Cerebellar cortex (tissue), 1 donor: ENCODE measurements at regions not wholly inside any gene's neighbourhood (a gene's known extent, or its start where the extent isn't known, plus 50 kb on each side); places are given as distances from the start of the nearest gene placed in this dataset.
"Not testable (repeated sequence)": the region's sequence is repeated elsewhere in the genome, so short reads cannot be mapped to it uniquely, and the experiment has no call there.

Experiments used
- DNase-seq: peaks from one replicate; pipeline ENCODE4 v3.0.0-alpha.2; 2015; ENCODE audit warnings: low spot score

DNA sequence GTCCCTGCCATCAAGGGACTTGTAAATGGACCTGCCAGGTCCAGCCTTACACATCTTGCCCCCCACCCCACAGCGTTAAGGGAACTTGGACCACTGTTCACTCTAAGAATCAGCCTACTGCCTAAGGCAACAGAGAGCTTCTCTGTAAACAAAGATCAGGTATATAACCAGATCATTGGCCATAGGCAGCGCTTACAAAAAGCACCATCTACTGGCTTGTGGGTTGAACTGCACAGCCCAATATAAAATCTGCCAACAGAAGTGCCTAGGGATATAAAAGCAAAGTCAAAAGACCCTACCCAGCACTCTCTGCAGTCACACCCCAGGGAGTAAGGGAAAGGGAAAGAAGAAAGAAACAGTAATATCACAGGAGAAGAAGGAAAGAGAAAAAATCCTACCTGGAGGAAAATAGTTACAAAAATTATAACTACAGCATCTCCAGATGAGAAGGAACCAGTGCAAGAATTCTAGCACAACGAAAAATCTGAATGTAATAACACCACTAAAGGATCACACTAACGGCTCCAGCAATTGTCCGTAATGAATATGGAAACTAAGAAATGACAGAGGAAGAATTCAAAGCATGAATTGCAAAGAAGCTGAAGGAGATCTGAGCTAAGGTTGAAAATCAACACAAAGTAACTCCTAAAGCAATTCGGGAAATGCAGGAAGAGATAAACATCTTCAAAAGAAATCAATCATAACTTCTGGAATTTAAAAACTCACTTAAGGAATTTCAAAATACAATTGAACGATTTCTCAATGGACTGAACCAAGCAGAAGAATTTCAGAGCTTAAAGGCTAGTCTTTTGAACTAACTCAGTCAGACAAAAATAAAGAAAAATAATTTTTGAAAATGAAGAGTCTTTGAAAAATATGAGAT, 95.2 kb upstream of the PCED1B start:
- DNase-seq, result peak; percentile 30

DNA sequence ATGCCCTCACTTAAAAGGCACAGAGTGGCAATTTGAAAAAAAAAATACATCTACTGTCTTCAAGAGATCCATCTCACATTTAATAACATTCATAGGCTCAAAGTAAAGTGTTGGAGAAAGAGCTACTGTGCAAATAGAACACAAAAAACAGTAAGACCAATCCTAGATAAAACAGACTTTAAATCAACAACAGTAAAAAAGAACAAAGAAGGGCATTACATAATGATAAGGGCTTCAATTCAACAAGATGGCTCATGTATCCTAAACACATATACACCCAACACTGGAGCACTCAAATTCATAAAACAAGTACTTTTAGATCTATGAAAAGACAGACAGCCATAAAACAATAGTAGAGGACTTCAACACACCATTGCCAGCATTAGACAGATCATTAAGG, 93.6 kb upstream of the PCED1B start:
- DNase-seq, result no peak

DNA sequence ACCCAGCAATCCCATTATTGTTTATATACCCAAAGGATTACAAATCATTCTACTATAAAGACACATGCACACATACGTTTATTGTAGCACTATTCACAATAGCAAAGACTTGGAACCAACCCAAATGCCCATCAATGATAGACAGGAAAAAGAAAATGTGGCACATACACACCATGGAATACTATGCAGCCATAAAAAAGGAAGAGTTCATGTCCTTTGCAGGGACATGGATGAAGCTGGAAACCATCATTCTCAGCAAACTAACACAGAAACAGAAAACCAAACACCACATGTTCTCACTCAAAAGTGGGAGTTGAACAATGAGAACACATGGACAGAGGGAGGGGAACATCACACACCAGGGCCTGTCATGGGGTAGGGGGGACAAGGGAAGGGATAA, 91.3 kb upstream of the PCED1B start:
- DNase-seq, result not testable (repeated sequence)

DNA sequence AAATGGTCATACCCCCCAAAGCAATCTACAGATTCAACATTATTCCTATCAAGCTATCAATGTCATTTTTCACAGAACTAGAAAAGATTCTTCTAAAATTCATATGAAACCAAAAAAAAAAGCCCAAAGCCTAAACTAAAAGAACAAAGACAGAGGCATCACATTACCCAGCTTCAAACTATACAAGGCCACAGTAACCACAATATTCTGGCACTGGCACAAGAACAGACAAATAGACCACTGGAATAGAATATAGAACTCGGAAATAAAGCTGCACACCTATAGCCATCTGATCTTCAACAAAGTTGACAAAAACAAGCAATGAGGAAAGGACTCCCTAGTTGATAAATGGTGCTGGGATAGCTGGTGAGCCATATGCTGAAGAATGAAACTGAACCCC, 89.2 kb upstream of the PCED1B start:
- no peak for DNase-seq

DNA sequence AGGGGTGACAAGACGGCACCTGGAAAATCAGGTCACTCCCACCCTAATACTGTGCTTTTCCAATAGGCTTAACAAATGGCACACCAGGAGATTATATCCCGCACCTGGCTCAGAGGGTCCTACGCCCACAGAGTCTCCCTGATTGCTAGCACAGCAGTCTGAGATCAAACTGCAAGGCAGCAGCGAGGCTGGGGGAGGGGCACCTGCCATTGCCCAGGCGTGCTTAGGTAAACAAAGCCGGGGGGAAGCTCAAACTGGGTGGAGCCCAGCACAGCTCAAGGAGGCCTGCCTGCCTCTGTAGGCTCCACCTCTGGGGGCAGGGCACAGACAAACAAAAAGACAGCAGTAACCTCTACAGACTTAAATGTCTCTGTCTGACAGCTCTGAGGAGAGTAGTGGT, 87.4 kb upstream of the PCED1B start:
- not testable (repeated sequence) for DNase-seq

DNA sequence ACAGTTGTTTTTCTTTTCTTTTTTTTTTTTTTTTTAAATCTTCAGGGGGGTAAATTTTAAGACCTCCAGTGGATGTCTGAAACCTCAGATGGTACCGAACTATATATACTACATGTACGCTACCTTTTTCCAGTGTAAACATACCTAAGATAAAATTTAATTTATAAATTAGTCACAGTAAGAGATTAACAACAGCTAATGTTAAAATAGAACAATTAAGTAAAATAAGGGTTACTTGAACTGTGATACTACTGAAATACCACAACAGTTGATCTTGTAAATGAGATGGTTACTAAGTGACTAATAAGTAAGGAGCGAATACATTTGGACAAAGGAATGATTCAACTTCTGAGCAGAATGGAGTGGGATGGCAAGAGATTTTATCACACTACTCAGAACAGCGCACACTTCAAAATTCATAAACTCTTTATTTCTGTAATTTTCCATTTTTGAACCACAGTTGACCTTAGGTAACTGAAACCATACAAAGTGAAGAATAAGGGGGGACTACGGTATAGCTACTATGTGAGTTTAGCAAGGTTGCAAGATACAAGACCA, 80.5 kb upstream of the PCED1B start:
- no peak for DNase-seq

DNA sequence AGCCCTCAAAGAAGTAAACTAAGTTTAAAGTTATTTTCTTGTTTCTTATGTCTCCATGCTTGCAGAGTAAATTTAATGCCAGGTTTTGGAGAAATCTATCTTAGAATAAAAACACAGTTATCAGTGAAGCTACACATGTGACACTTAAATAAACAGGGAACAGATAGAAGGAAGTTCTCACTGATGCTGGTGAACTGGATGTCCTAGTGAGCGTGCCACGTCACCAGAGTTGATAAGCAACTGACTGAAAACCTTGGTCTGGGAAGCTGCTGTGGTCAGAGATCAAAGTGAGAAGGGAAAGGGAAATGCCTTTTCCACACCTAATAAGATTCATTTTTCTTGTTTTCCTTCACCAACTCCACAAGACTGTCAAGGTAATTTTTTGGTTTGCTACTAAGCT, 74.8 kb upstream of the PCED1B start:
- no peak for DNase-seq

DNA sequence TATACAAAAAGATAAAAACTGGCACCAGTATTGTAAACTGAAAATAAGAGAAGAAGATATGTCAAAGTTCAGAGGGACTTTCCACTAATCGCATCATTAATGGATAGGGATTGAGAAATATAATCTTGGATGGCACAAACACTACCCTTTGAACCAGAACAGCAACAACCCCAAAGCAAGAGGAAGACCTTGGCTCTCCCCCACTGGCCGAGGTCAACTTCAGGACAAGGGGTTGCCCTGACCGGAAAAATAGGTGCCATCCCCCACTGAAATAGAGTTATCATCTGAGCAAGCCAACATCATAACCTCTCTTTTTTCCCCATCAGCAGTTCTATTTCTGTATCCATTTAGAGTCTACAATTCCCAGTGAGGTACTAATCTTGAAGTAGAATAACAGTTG, 72.4 kb upstream of the PCED1B start:
- no peak for DNase-seq

DNA sequence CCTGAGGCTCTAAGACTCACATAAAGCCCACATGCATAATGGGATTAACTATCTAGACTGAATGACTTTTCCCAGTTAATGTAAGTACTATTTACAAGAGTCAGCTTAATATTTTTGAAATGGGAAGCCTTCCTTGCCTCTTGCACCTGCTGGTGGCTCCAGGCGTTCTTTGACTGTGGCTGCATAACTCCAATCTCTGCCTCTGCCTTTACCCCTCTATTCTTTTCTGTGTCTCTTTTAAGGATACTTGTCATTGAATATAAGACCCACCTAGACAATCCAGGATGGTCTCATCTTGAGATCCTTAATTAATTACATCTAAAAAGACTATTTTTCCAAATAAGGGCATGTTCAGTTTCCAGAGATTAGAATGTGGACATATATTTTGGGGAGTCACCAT, 66.9 kb upstream of the PCED1B start:
- no peak for DNase-seq

DNA sequence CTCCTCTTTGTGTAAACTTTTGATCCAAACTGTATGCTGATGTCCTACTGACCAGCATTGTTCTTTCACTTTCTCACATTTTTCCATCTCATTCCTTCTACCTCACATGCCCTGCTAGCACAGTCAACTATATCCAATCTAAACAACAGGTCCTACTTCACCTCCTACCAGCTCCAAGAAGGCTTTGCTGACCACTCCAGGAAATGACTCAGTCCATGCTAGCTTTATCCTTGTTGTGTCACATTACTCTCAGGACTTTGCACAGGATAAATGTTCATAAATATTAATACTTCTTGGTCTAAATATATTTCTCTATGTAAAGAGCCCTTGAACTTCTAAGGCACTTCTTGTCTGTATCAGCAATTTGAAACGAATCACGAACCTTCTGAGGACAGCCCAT, 64.9 kb upstream of the PCED1B start:
- no peak for DNase-seq

DNA sequence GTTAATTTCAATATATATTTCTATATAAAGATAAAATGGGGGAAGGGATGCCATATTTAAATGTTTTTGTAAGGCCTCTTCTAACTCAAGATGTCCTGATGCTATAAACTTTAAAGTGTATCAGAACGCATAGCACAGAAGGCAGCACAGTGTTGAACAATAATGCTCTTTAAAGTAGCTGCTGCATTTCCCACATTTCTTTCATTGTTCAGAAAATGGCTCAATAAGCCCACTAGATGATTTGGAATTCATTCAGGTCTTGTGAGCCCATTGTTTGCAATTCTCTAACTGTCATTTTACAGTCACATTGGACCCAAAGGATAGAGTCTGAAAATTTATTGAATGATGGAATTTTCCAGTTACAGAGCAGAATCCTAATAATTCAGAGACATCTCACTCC, 64.0 kb upstream of the PCED1B start:
- DNase-seq, result no peak

DNA sequence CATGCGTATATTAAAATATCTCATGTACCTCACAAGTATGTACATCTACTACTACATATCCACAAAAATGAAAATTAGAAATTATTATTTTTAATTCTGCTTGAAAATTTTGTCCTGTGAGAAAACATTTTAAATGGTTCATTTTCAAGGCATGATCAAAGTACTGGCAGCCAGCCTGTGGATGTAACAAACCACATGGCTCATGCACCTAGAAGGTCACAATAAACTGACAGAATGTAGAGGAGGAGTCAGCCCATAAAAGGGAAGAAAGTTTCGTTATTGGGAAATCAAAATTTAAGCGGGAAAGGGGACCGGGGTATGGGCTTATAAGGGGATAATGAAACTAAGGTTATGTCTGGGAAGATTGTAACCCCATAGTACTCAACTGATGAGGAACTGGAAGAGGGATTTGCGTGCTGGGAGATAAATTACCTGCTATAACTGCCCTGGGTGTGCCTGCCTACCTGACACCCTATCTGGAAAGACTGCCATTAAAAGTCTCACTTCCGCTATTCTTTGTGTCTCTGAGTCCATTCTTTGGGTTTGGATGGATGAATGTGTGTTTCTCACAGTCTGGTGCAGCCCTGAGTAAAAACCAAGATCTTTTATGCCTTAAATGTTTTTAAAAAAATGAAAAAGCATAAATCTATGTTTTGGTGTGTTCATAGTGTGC, 62.2 kb upstream of the PCED1B start:
- no peak for DNase-seq

DNA sequence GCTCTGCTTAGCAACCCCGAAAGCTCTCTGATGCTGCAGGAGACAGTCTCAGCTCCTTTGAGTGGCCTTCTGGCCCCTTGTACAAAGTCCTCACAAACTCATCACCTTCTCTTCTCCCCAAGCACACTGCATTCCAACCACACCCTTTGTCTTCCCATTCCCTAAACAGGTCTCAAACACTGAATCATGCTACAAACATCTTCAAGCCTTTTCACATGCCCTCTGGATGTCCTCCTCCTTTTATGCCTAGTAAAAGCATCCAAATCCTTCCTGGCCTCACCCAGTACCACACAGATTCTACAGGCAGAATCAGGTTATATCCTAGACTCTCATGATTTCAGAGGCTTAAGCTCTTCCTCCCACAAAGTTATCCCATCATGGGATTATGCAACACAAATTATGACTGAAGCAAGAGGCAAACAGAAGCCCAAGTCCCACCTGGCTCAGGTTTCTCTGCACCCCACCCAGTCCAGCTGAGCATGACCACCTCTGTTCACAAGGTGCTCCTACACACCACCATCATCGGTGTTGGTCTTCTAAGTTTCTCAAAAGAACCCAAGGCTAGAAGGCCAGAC, 61.4 kb upstream of the PCED1B start:
- no peak for DNase-seq

DNA sequence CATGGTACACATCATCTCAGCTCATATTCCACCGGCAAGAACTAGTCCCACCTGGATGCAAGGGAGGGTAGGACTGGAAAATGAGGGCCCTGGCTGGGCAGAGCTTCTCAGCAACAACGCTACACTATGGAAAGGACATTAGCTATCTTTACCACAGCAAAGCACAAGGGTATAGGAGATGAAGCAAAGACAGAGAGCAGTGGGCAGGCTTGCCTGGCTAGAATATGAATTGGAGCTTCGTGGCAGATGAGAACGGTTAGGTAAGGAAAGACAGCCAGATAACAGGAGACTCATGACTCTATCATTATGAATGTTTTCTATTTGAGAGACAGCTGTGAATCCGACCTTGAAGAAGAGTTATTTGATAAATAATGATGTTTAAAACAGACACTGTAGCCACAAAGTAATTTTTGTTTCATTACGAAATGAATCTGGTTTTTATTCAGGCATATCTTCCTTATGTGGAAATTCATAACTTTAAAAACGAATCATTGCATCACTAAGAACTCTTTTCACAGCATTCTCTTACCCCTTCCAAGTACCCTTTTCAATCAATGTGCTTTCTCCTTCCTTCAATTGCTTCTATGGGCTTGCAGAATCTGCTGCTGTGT, 59.1 kb upstream of the PCED1B start:
- DNase-seq, result no peak

DNA sequence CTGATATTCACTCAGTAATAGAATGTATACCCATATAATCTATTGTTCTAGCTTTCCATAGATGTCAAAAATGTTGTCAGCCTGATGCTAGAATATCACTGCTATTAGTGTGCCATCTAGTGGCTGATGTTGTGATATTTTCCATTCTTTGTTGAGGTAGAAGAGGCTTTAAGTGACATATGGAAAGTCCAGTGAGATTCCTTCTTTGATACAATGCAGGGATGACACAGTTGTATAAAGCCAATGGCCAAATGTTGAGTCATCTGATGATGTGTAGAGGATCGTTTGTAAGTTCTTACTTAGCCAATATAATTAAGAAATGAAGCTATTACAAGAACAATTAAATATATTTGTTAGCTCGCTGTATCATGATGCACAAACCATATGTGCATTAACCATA, 58.1 kb upstream of the PCED1B start:
- DNase-seq, result peak; percentile 66

DNA sequence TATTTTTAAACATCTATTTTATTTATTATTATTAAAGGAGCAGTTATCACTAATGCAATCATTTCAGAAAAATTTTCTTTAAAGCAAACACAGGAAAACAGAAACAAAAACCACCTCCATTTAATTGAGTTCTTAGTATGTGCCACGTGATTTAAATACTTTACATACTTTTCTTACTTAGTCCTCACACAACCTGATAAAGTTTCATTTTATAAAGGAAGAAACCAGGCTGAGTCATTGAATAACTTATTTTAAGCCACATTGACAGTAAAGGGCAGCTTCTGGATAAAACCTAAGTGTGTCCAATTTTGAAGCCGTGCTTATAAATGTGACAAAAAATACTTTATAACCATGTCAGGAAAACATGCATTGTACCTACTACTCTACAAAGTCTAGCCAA, 57.1 kb upstream of the PCED1B start:
- no peak for DNase-seq

DNA sequence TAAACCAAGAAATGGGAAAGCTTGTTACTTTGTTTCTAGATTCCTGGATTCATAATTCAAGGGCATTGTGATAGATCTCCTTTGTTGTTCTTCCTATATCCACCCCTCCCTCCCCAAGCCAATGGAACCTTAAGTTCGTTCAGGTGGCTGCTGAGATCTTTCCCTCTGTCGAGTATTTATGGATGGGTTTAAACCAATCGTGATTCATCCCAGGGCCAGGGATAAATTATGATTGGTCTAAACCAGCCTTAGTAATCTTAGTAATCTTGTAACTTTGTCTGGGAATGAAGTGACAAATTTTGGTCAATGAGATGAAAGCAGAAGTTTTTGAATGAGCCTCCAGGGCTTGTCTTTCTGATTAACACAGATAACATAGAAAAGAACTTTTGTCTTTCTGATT, 56.1 kb upstream of the PCED1B start:
- DNase-seq, result no peak

DNA sequence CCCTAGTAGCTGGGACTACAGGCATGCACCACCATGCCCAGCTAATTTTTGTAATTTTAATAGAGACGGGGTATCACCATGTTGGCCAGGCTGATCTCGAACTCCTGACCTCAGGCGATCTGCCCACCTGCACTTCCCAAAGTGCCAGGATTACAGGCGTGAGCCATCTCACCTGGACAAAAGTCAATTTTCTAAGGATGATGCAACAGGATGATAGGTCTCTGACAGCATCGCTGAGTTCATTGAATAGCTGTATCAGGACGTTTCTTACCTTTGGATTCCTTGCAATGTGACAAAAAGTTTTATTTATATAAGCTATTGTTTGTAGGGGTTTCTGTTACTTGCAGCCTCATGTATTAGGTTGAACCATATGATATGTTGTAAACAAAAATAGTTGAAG, 55.5 kb upstream of the PCED1B start:
- DNase-seq, result no peak

DNA sequence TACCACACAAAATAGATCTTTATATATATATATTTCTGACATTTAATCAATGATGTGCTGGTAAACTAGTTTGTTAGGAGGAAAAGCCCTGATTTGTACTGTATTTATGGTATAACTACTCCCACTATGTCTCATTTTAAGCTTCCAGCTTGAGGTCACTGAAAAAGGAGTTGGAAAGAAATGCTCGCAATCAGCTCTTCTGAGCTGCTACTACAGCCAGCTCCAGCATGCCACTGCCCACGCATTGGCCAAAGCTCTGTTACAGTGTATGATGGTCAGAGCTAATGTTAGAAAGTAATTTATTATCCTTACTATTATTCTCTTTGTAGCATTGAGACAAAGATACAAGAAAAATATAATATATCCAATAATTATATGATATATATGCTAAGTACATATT, 55.0 kb upstream of the PCED1B start:
- no peak for DNase-seq

DNA sequence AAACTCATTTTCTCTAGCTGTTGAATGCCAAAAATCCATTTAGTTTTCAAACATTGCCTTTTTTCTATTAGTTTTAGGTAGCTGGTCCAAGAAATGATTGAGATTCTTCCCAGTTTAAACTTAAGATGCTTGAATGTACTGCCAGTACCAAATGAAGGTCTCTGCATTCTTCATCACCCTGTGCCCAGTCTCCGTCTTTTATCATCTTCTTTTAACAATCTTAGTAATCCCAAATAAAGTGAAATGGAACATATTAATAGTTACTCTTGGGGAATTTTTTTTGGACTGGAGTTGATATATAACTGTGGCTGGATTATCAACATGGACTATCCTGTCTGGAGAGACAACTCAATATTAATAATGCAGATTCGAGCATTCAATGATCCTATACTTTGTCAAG, 54.1 kb upstream of the PCED1B start:
- DNase-seq, result no peak

DNA sequence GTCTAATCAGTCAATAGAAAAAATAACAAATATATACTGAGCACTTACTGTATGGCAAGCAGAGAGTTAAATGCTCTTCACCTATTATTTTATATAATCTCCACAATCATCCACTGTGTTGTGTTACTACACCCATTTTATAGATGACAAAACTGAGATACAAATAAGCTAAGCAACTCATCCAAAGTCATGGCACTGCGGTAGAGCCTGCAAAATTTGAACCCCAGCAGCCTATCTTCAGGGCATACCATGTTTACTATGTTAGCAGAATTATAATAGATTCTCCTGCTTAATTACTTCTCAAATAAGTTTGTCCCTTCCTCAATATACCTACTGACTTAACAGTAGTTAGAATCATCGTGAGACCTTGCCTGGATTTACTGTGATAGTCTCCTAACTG, 53.6 kb upstream of the PCED1B start:
- no peak for DNase-seq

DNA sequence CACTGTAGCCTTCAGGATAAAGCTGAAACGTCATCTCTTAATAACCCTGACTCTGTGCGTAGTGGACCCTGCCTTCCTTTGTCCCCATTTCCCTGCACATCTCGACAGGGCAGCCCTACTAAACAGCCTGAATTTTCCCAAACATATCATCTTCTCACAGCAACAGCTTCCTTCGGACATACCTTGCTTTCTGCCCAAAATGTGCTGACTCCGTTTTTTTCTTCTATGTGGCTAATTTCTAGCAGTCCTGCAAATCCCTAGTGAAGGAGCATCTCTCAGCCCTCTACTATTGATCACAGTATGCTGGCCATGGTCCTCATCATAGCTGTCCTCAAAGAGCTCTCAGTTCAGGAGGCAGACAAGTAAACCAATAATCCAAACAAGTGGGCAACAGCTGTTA, 53.1 kb upstream of the PCED1B start:
- DNase-seq, result no peak
